ENCODE measurements at regions not wholly inside any gene's neighbourhood (a gene's known extent, or its start where the extent isn't known, plus 50 kb on each side); places are given as distances from the start of the nearest gene placed in this dataset.

GRCh38 chr20:52921340-52921739, 50.8 kb upstream of the TSHZ2 start:
- DNase-seq (ENCODE audit: low read depth in 2 of 2): no peak

GRCh38 chr20:52918311-52918710, 53.8 kb upstream of the TSHZ2 start:
- no peak for DNase-seq (ENCODE audit: low read depth in 2 of 2)

GRCh38 chr20:52915564-52915963, 56.6 kb upstream of the TSHZ2 start:
- DNase-seq (ENCODE audit: low read depth in 2 of 2): no peak

GRCh38 chr20:52914870-52915269, 57.3 kb upstream of the TSHZ2 start:
- no peak for DNase-seq (ENCODE audit: low read depth in 2 of 2)

DNA sequence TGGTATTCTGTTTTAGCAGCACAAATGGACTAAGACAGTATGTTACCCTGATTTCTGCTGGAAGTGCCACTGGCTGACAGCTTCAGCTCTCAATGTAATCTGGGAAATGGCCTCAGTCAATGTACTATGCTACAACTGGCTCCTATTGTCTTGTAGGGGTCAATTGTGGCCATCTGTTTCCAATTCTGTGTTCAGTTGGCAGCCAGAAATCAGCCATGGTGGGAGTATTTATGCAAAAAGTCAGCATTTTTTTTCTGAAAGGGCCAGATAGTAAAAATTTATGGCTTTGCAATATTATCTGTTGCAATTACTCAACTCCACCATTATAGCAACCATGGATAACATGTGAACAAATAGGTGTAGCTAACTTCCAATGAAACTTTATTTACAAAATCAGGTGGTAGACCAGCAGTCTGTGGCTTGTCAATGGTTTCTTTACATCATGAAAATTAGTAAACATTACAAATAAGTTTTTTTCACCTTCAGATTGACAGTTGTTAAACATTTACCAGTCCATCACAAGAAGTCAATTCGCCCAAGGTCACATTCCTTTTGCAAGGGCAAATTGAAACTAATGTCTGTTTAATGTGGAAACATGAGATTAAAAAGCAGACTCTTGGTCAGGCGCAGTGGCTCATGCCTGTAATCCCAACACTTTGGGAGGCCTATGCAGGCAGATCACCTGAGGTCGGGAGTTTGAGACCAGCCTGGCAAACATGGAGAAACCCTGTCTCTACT, 58.3 kb upstream of the TSHZ2 start:
- DNase-seq (ENCODE audit: low read depth in 2 of 2): no peak

DNA sequence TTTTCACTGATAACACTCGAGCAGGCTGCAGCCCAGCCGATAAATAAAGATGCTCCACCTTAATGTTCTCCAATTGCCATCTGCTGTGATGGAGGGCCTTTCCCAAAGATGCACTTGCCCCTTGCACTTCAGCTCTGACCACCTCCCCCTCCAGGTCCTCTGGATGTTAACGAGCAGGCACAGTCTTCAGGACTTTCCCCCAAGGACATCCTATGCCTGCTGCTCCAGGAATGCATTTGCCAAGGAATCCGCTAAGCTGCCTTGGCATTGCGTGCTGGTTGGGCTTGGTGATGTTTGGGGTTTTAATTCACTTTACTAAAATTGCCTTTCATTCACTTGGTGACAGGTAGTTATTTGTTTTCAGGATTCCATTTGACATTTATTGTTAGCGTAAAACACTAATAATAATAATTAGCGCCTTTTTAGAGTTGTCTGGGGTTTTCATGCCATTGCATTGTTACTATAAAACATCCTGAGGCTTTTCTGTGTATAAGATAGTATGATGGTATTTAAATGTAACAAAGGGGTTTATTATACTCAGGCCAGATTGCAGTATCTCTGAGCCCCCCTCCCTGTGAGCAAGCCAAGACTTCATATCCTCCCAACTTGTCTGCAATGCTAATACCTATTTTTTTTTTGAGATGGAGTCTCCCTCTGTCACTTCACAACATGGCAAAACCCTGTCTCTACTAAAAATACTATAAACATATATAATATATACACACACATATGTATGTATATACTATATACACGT, 66.7 kb upstream of the TSHZ2 start:
- no peak for DNase-seq (ENCODE audit: low read depth in 2 of 2)

DNA sequence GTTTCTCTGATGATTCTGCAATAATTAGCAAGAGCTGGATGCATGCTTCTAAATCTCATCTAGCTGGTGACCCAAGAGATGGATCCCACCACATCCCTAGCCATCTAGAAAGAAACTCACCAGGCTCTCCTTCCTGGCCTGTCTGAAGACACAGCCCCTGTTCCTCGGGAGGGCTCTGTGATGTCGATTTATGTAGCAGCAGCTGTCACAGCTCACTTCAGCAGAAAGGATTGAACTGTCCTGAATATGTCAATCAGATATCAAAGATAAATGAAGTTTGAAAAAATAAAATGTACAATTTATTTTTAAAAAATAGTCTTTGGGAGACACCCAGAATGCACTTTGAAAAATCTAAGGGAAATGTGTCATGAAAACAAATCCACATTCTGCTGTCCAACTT, 67.3 kb upstream of the TSHZ2 start:
- DNase-seq (ENCODE audit: low read depth in 2 of 2): no peak

DNA sequence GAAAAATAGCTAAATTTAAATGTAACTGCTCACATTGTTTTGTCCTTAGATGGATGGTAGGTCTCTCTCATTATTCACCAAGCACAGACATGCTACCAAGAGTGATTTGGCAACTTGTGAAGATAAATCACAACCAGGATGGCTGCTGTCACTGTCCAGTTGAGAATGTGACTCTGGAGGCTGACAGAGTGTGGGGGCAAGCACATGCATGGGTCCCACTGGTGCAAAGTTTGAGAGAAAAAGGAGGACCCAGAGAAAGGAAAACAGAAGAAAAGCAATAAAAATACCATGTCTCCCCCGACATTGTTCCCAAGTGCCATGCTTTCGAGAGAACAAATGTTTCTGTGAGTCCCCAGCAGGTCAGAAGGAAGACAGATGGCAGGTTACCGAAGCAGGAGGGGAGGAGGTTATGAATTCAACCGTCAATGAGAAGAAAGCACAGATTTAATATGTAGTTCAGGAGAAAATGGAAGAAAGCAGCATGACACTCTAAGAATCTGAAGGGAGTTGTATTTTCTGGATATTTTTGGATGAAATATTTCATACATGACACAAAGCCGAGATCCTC, 73.0 kb upstream of the TSHZ2 start:
- no peak for DNase-seq (ENCODE audit: low read depth in 2 of 2)

DNA sequence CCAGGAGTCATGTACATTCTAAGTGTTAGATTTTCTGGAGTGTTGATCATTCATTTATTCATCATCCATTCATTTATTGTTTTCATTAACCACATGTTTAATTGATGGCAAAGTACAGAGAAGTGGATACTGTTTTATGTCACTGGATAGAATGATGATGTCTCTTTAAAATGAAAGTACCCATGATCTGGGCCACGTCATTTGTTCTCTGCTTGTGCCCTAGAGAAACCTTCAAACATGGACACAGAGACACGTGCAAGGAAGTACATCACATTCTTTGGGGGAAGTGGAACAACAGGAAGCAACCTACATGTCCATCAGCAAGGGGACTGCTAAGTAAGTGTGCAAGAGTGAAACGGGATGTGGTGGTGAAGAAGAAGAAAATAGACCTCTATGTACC, 75.8 kb upstream of the TSHZ2 start:
- no peak for DNase-seq (ENCODE audit: low read depth in 2 of 2)

- DNase-seq (ENCODE audit: low read depth in 2 of 2): no peak
Measured at GRCh38 chr20:52895701-52896100, 76.5 kb upstream of the TSHZ2 start.

GRCh38 chr20:52895235-52895634, 76.9 kb upstream of the TSHZ2 start:
- DNase-seq (ENCODE audit: low read depth in 2 of 2): no peak

DNA sequence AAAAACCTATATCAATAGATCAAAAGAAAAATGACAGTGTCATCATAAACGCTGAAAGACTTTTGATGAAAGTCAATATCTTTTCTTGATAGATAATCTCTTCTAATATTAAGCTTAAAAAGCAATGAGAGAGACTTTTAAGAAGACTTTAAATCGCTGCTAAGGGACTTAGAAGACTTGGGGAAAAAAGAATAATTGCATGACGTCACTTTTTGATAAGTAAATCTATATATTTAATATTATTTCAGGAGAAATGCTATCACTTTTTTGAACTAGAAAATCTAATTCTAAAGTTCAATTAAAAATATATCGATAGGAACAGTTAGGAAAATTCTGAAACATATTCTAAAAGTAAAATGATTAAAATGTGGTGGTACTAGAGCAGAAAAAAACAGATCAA, 78.7 kb upstream of the TSHZ2 start:
- no peak for DNase-seq (ENCODE audit: low read depth in 2 of 2)

DNA sequence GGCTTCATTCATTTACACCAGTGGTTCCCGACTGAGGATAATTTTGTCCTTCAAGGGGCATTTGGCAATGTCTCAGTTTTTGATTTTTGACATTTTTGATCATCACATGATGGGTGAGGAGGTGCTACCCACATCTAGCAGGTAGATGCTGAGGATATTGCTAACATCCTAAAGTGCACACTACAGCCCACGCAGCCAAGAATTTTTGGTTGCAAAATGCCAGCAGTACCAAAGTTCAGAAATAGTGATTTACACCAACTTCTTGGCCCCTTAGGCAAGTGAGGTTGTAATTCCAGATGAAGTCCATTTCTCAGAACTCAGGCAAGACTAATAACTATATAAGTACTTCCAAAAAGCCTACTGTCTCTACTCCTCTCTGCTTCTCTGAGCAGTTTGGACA, 80.1 kb upstream of the TSHZ2 start:
- DNase-seq (ENCODE audit: low read depth in 2 of 2): no peak

GRCh38 chr20:52890130-52890529, 82.0 kb upstream of the TSHZ2 start:
- no peak for DNase-seq (ENCODE audit: low read depth in 2 of 2)

GRCh38 chr20:52889225-52889624, 82.9 kb upstream of the TSHZ2 start:
- DNase-seq (ENCODE audit: low read depth in 2 of 2): no peak

DNA sequence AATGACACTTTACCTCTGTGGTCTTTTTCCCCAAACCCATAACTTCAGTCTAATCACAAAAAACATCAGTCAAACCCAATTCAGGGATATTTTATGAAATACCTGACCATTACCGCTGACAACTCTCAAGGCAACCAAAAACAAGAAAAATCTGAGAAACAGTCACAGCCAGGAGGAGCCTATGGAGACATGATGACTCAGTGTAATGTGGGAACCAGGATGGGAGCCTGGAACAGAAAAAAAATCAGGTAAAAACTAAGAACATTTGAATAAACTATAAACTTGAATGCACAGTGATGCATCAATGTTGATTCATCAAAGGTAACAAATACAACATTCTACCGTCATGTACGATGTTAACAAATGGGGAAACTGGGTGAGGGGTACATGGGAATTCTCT, 84.1 kb upstream of the TSHZ2 start:
- DNase-seq (ENCODE audit: low read depth in 2 of 2): no peak

GRCh38 chr20:52880997-52881396, 91.2 kb upstream of the TSHZ2 start:
- no peak for DNase-seq (ENCODE audit: low read depth in 2 of 2)

DNA sequence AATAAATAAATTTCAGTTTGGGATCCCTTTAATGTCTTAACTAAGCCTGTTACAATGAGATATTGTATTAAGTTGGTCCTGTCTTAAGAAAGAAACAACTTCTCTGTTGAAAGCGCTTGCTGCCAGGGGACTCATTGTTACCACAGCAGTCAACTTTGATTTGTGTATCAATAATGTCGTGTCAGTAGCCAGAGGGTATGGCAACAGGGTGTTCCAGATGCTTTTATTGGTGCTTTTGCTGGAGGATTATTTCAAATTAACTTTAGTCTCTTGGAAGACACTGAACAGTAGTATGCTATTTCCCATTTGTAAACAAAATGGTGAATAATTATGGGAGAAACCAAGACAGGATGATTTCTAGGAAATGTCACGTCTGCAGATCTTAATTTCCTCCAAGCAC, 91.9 kb upstream of the TSHZ2 start:
- no peak for DNase-seq (ENCODE audit: low read depth in 2 of 2)

DNA sequence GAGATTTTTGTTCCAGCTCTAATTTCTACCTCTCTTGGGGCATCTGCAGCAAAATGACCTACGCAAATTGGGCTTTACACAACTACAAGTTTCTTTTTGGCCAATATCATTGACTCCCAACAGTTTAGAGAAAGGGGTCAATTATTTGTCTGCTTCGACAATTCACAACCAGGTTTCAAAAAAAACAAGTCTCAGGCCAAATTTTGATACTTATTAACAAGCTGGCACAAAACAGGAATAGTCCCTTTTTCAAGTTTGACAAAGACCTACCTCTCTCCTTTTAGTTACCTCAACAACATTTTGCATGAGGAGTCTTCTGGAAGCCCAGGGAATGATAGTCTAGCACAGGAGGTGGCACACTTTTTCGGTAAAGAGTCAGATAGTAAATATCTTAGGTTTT, 97.9 kb upstream of the TSHZ2 start:
- DNase-seq (ENCODE audit: low read depth in 2 of 2): no peak

GRCh38 chr20:52869698-52870501, 102.3 kb upstream of the TSHZ2 start:
- DNase-seq (ENCODE audit: low read depth in 2 of 2): no peak

DNA sequence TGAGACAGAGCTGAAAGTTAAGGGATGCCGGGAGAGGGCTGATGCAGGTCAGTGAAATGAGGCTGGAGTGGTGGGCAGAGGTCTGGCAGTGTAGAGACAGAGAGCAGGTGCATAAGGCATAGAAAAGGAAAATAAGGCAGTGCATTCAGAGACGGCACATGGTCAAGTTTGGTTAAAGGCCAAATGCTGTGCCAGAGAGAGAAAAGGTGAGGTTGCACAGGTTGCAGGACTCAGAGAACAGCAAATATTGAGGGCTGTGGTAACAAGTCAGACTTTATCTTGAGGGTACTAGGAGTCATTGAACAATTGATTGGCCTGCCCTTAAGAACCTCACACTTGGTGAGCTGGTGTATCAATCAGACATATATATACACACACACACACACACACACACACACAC, 102.9 kb upstream of the TSHZ2 start:
- DNase-seq (ENCODE audit: low read depth in 2 of 2): no peak

DNA sequence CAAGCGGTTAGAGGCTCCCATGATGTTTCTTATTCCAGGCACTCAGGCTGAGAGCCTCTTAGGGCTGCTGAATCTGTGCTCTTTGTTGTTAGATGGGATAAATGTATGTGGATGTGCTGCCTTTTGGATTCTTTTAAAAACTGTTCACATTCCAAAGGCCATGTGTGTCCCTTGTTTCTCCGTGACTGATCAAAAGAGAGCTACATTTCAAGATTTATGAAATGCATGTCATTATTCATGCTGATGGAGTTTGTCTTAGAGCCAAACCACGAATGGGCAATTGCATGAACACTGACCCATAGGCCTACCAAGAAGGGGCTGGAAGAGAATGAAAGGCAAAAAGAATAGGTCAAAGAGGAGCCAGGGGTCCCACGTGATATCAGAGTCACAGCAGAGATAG, 104.9 kb upstream of the TSHZ2 start:
- no peak for DNase-seq (ENCODE audit: low read depth in 2 of 2)

Data from stimulated activated CD8-positive, alpha-beta memory T cell treated with anti-CD3 and anti-CD28 coated beads, Interleukin-7, amount 100 ng/mL, for 4 hours (primary cell).